ENCODE measurements at regions not wholly inside any gene's neighbourhood (a gene's known extent, or its start where the extent isn't known, plus 50 kb on each side); places are given as distances from the start of the nearest gene placed in this dataset.
"Not testable (repeated sequence)": the region's sequence is repeated elsewhere in the genome, so short reads cannot be mapped to it uniquely, and the experiment has no call there.

- not testable (repeated sequence) for TF ChIP-seq CTCF (conservative IDR thresholded peaks at IDR 0.05; ENCODE audit: low read depth in 2 of 2); CREB1 (CRISPR knock-in tag; IDR thresholded peaks at IDR 0.05; ENCODE audit: low read depth); EZH2phosphoT487 (IDR thresholded peaks at IDR 0.05; ENCODE audit: unreplicated experiment); POLR2AphosphoS5 (IDR thresholded peaks at IDR 0.05; ENCODE audit: low read depth); EZH2 (IDR thresholded peaks at IDR 0.05; ENCODE audit: low read depth, unreplicated experiment); ZNF114 (CRISPR knock-in tag; IDR thresholded peaks at IDR 0.05); JUNB (IDR thresholded peaks at IDR 0.05; ENCODE audit: unreplicated experiment); ZNF331 (CRISPR knock-in tag; IDR thresholded peaks at IDR 0.05; ENCODE audit: low read depth)
Observed at GRCh38 chr3:195999176-195999575, 82.7 kb downstream of the TFRC start.

All from GM23338 (cell line).